Type B pancreatic cell (in vitro differentiated cells): ENCODE measurements at regions not wholly inside any gene's neighbourhood (a gene's known extent, or its start where the extent isn't known, plus 50 kb on each side); places are given as distances from the start of the nearest gene placed in this dataset.

Experiments
- DNase-seq: peaks from one replicate; pipeline ENCODE4 v3.0.0; 2021; ENCODE audit warnings: mixed read lengths; ENCODE audit not compliant: unreplicated experiment; ENCODE audit errors: extremely low spot score
- H3K27ac Mint-ChIP-seq: 2 replicates; pipeline ENCODE4 v1.8.0; 2021; ENCODE audit warnings: mild to moderate bottlenecking, mixed read lengths
- H3K27me3 Mint-ChIP-seq: 2 replicates; pipeline ENCODE4 v1.8.0; 2021; ENCODE audit warnings: mixed read lengths
- H3K36me3 Mint-ChIP-seq: 2 replicates; pipeline ENCODE4 v1.8.0; 2021; ENCODE audit warnings: mixed read lengths
- H3K4me1 Mint-ChIP-seq: one replicate; pipeline ENCODE4 v1.8.0; 2021; ENCODE audit warnings: mixed read lengths; ENCODE audit not compliant: unreplicated experiment
- H3K4me3 Mint-ChIP-seq: 2 replicates; pipeline ENCODE4 v1.8.0; 2021; ENCODE audit warnings: mild to moderate bottlenecking, mixed read lengths
- H3K9me3 Mint-ChIP-seq: 2 replicates; pipeline ENCODE4 v1.8.0; 2021; ENCODE audit warnings: mixed read lengths
- CTCF ChIP-seq: fragments of 200-600 bp; sonication (generic); conservative IDR thresholded peaks from 2 replicates; pipeline ENCODE4 v1.5.0; 2021; ENCODE audit warnings: antibody characterized with exemption, mild to moderate bottlenecking

- peaks cover 7% of the 10 kb centered on the region for H3K4me1 Mint-ChIP-seq
Measured at GRCh38 chr3:31077021-31077601, 182.7 kb upstream of the GADL1 start.

GRCh38 chr3:31077826-31078225 lies 183.4 kb upstream of the GADL1 start:
- no peak for TF ChIP-seq CTCF
- H3K9me3 Mint-ChIP-seq: no peaks in the 10 kb centered on the region
- H3K4me1 Mint-ChIP-seq: peaks cover 7% of the 10 kb centered on the region
- no peaks in the 10 kb centered on the region for H3K36me3 Mint-ChIP-seq
- H3K4me3 Mint-ChIP-seq: no peak overlapping the region
- no peak overlapping the region for H3K27ac Mint-ChIP-seq
- no peak for DNase-seq
- peaks cover 3% of the 10 kb centered on the region for H3K27me3 Mint-ChIP-seq

More at GRCh38 chr3:31077021-31077601, 182.7 kb upstream of the GADL1 start:
- no peak overlapping the region for H3K4me3 Mint-ChIP-seq
- no peaks in the 10 kb centered on the region for H3K9me3 Mint-ChIP-seq
- no peak overlapping the region for H3K27ac Mint-ChIP-seq
- DNase-seq: no peak
- H3K36me3 Mint-ChIP-seq: no peaks in the 10 kb centered on the region
- peaks cover 3% of the 10 kb centered on the region for H3K27me3 Mint-ChIP-seq
- no peak for TF ChIP-seq CTCF

GRCh38 chr3:31079689-31080088 lies 185.2 kb upstream of the GADL1 start:
- no peak for TF ChIP-seq CTCF

GRCh38 chr3:31081018-31081662 lies 186.7 kb upstream of the GADL1 start:
- peaks cover 3% of the 10 kb centered on the region for H3K27me3 Mint-ChIP-seq
- DNase-seq: no peak
- H3K9me3 Mint-ChIP-seq: no peaks in the 10 kb centered on the region
- no peaks in the 10 kb centered on the region for H3K36me3 Mint-ChIP-seq
- no peak overlapping the region for H3K4me3 Mint-ChIP-seq
- H3K4me1 Mint-ChIP-seq: peaks cover 7% of the 10 kb centered on the region
- H3K27ac Mint-ChIP-seq: no peak overlapping the region
- no peak for TF ChIP-seq CTCF

More at GRCh38 chr3:31079689-31080088, 185.2 kb upstream of the GADL1 start:
- H3K36me3 Mint-ChIP-seq: no peaks in the 10 kb centered on the region
- H3K27me3 Mint-ChIP-seq: peaks cover 3% of the 10 kb centered on the region
- no peak overlapping the region for H3K4me3 Mint-ChIP-seq
- H3K9me3 Mint-ChIP-seq: no peaks in the 10 kb centered on the region
- no peak overlapping the region for H3K27ac Mint-ChIP-seq
- peaks cover 7% of the 10 kb centered on the region for H3K4me1 Mint-ChIP-seq
- DNase-seq: no peak

GRCh38 chr3:31086148-31086547 lies 191.7 kb upstream of the GADL1 start:
- no peak for TF ChIP-seq CTCF

More at GRCh38 chr3:31086148-31086547, 191.7 kb upstream of the GADL1 start:
- Mint-ChIP-seq H3K9me3 (no peaks in the 10 kb centered on the region), H3K36me3 (no peaks in the 10 kb centered on the region), H3K4me1 (peaks cover 18% of the 10 kb centered on the region), H3K27me3 (no peaks in the 10 kb centered on the region), H3K27ac (no peak overlapping the region), H3K4me3 (no peak overlapping the region)
- DNase-seq: no peak
